ENCODE measurements at regions not wholly inside any gene's neighbourhood (a gene's known extent, or its start where the extent isn't known, plus 50 kb on each side); places are given as distances from the start of the nearest gene placed in this dataset.

DNA sequence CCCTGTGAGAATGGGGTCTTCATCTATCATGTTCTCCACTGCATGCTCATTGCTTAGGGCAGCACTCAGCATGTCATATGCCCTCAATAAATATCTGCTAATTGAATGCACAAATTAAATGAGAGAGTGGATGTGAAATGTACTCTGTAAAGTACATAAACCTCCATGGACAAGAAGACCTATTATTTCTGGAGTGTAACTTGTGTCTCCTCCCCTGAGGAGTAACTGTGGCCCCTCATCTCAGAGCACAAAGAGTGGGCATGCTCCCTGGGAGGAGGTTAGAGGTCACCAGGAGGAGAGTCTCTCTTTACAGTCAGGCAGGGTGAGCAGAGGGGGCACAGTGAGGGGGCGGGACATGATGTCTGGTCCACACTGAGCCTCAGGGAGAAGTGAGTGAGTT is 313.6 kb upstream of the PODXL start:
- intact Hi-C loops (cut with micrococcal nuclease): no loop called here
- ATAC-seq (ENCODE audit: low read depth) (no peak), DNase-seq (no peak)
- CTCF ChIA-PET: no interaction called here
- TF ChIP-seq EZH2 (IDR thresholded peaks at IDR 0.05; ENCODE audit: borderline replicate concordance, insufficient read depth, low read depth, low read length, poor library complexity, severe bottlenecking): no peak
- TF ChIP-seq, protein P1, sequence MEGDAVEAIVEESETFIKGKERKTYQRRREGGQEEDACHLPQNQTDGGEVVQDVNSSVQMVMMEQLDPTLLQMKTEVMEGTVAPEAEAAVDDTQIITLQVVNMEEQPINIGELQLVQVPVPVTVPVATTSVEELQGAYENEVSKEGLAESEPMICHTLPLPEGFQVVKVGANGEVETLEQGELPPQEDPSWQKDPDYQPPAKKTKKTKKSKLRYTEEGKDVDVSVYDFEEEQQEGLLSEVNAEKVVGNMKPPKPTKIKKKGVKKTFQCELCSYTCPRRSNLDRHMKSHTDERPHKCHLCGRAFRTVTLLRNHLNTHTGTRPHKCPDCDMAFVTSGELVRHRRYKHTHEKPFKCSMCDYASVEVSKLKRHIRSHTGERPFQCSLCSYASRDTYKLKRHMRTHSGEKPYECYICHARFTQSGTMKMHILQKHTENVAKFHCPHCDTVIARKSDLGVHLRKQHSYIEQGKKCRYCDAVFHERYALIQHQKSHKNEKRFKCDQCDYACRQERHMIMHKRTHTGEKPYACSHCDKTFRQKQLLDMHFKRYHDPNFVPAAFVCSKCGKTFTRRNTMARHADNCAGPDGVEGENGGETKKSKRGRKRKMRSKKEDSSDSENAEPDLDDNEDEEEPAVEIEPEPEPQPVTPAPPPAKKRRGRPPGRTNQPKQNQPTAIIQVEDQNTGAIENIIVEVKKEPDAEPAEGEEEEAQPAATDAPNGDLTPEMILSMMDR (IDR thresholded peaks at IDR 0.05): no peak
- Mint-ChIP-seq H3K9me3 (ENCODE audit: insufficient read depth) (peaks cover 3% of the 10 kb centered on the region), H3K4me1 (no peaks in the 10 kb centered on the region), H3K27me3 (peaks cover 10% of the 10 kb centered on the region), H3K4me3 (no peak overlapping the region), H3K27ac (no peak overlapping the region)
- Histone ChIP-seq H3K36me3 (replicated peaks in 1 of 2; ENCODE audit: control extremely low read depth in 1 of 2, control insufficient read depth in 1 of 2, extremely low read depth in 1 of 2, insufficient read depth in 2 of 2, low read length in 1 of 2) (no peaks in the 10 kb centered on the region), H3K27me3 (replicated peaks in 1 of 4; ENCODE audit: control extremely low read depth in 1 of 4, control insufficient read depth in 3 of 4, insufficient read depth in 4 of 4, low read length in 3 of 4) (no peaks in the 10 kb centered on the region), H2AFZ (ENCODE audit: insufficient read depth, low read depth, low read length, poor library complexity, severe bottlenecking) (no peak overlapping the region), H4K20me1 (ENCODE audit: control insufficient read depth, insufficient read depth, low read length, poor library complexity, severe bottlenecking) (no peaks in the 10 kb centered on the region), H3K4me2 (replicated peaks; ENCODE audit: low read depth, low read length, poor library complexity, severe bottlenecking) (no peak overlapping the region), H3K79me2 (ENCODE audit: control insufficient read depth, insufficient read depth, low read length) (no peaks in the 10 kb centered on the region), H3K4me3 (ENCODE audit: control extremely low read depth in 1 of 5, extremely low read depth in 1 of 5, insufficient read depth in 1 of 5, low read depth in 2 of 5, low read length in 4 of 5) (no peak overlapping the region), H3K9ac (ENCODE audit: low read length) (no peak overlapping the region), H3K9me3 (ENCODE audit: control extremely low read depth in 1 of 3, control insufficient read depth in 2 of 3, insufficient read depth in 1 of 3, low read length in 2 of 3) (peaks cover 0 to 7% (median 0%) of the 10 kb centered on the region in 3 donors), H3K4me1 (ENCODE audit: control insufficient read depth in 2 of 2, insufficient read depth in 2 of 2, low read length in 2 of 2) (no peaks in the 10 kb centered on the region), H3K27ac (ENCODE audit: low read length in 2 of 2) (no peak overlapping the region)
- 86% methylated on average over 1 of the region's 1 CpG for WGBS (ENCODE audit: insufficient coverage)
- POLR2A ChIA-PET: no interaction called here

DNA sequence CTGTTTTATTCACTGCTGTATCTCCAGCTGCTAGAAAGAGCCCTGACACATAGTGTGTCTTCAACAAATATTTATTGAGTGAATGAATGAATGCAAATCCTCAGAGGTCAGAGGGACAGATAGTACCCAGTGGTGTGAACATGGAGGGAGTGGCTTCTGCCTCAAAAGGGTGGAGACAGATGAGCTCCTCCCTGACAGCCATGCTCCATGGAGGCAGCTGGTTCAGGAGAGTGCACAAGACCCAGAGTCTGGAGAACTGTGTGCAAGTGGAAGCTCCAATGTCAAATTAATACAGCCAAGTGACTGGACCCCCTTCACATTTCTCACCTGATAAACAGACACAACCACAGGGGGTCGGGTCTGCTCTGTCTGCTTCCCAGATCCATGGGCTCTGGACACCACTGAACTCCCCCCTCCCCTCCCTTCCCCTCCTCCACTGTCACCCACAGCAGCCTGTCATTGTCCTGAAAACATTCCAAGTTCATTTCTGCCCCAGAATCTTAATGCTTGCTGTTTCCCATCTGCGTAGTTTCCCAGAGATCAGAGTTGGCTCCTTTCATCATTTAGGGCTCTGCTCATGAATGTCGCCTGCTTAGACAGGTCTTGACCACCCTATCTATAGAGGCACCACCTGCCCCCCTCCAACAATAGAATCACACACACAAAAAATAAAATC is 312.9 kb upstream of the PODXL start:
- Mint-ChIP-seq H3K27me3 (peaks cover 10% of the 10 kb centered on the region), H3K4me3 (no peak overlapping the region), H3K4me1 (no peaks in the 10 kb centered on the region), H3K27ac (no peak overlapping the region), H3K9me3 (ENCODE audit: insufficient read depth) (peaks cover 3% of the 10 kb centered on the region)
- intact Hi-C loops (cut with micrococcal nuclease): no loop called here
- H3K27ac ChIP-seq (ENCODE audit: low read length in 2 of 2): no peak overlapping the region
- H4K20me1 ChIP-seq (ENCODE audit: control insufficient read depth, insufficient read depth, low read length, poor library complexity, severe bottlenecking): no peaks in the 10 kb centered on the region
- no peaks in the 10 kb centered on the region for H3K27me3 ChIP-seq (replicated peaks in 1 of 4; ENCODE audit: control extremely low read depth in 1 of 4, control insufficient read depth in 3 of 4, insufficient read depth in 4 of 4, low read length in 3 of 4)
- CTCF ChIA-PET: interaction anchor here (2.4 kb wide), 1 partner anchor 10 kb away, joined by 12 read pairs; no protein-coding TSS in a partner anchor
- no peaks in the 10 kb centered on the region for H3K36me3 ChIP-seq (replicated peaks in 1 of 2; ENCODE audit: control extremely low read depth in 1 of 2, control insufficient read depth in 1 of 2, extremely low read depth in 1 of 2, insufficient read depth in 2 of 2, low read length in 1 of 2)
- POLR2A ChIA-PET: no interaction called here
- no peak for DNase-seq
- no peak for ATAC-seq (ENCODE audit: low read depth)
- H2AFZ ChIP-seq (ENCODE audit: insufficient read depth, low read depth, low read length, poor library complexity, severe bottlenecking): no peak overlapping the region
- H3K79me2 ChIP-seq (ENCODE audit: control insufficient read depth, insufficient read depth, low read length): no peaks in the 10 kb centered on the region
- H3K9me3 ChIP-seq (ENCODE audit: control extremely low read depth in 1 of 3, control insufficient read depth in 2 of 3, insufficient read depth in 1 of 3, low read length in 2 of 3): peaks cover 0 to 7% (median 0%) of the 10 kb centered on the region in 3 donors
- H3K9ac ChIP-seq (ENCODE audit: low read length): no peak overlapping the region
- no peak overlapping the region for H3K4me2 ChIP-seq (replicated peaks; ENCODE audit: low read depth, low read length, poor library complexity, severe bottlenecking)
- H3K4me3 ChIP-seq (ENCODE audit: control extremely low read depth in 1 of 5, extremely low read depth in 1 of 5, insufficient read depth in 1 of 5, low read depth in 2 of 5, low read length in 4 of 5): no peak overlapping the region
- 88% methylated on average over 3 of the region's 3 CpGs for WGBS (ENCODE audit: insufficient coverage)
- TF ChIP-seq, protein P1 (IDR thresholded peaks at IDR 0.05): no peak
- TF ChIP-seq EZH2 (IDR thresholded peaks at IDR 0.05; ENCODE audit: borderline replicate concordance, insufficient read depth, low read depth, low read length, poor library complexity, severe bottlenecking): no peak
- no peaks in the 10 kb centered on the region for H3K4me1 ChIP-seq (ENCODE audit: control insufficient read depth in 2 of 2, insufficient read depth in 2 of 2, low read length in 2 of 2)
